Skeletal muscle tissue (tissue), 3 donors: ENCODE measurements at regions not wholly inside any gene's neighbourhood (a gene's known extent, or its start where the extent isn't known, plus 50 kb on each side); places are given as distances from the start of the nearest gene placed in this dataset.

Experiments
- H3K27ac ChIP-seq: one replicate; pipeline ENCODE4 v1.7.0; 2013; ENCODE audit warnings: mild to moderate bottlenecking, low read depth, low read length, inconsistent platforms
- H3K27me3 ChIP-seq, 3 donors: one replicate each; pipeline ENCODE4 v1.7.0; 2013; ENCODE audit warnings: low read length in 3 of 3; ENCODE audit not compliant: control insufficient read depth in 3 of 3, insufficient read depth in 3 of 3
- H3K36me3 ChIP-seq, 3 donors: one replicate each; pipeline ENCODE4 v1.7.0; 2013; ENCODE audit warnings: low read length in 3 of 3; ENCODE audit not compliant: control insufficient read depth in 3 of 3, insufficient read depth in 3 of 3
- H3K4me1 ChIP-seq, 3 donors: one replicate each; pipeline ENCODE4 v1.7.0; 2013; ENCODE audit warnings: low read length in 3 of 3, mild to moderate bottlenecking in 3 of 3; ENCODE audit not compliant: control insufficient read depth in 3 of 3, insufficient read depth in 3 of 3
- H3K4me3 ChIP-seq, 3 donors: one replicate each; pipeline ENCODE4 v1.7.0; 2013; ENCODE audit warnings: low read length in 3 of 3
- H3K9ac ChIP-seq, 3 donors: one replicate each; pipeline ENCODE4 v1.7.0; 2013; ENCODE audit warnings: low read length in 3 of 3, mild to moderate bottlenecking in 3 of 3, moderate library complexity in 2 of 3, low read depth in 1 of 3
- H3K9me3 ChIP-seq, 3 donors: one replicate each; pipeline ENCODE4 v1.7.0; 2013; ENCODE audit warnings: low read length in 3 of 3; ENCODE audit not compliant: control insufficient read depth in 3 of 3
- donor health status: Osteomylitis.

DNA sequence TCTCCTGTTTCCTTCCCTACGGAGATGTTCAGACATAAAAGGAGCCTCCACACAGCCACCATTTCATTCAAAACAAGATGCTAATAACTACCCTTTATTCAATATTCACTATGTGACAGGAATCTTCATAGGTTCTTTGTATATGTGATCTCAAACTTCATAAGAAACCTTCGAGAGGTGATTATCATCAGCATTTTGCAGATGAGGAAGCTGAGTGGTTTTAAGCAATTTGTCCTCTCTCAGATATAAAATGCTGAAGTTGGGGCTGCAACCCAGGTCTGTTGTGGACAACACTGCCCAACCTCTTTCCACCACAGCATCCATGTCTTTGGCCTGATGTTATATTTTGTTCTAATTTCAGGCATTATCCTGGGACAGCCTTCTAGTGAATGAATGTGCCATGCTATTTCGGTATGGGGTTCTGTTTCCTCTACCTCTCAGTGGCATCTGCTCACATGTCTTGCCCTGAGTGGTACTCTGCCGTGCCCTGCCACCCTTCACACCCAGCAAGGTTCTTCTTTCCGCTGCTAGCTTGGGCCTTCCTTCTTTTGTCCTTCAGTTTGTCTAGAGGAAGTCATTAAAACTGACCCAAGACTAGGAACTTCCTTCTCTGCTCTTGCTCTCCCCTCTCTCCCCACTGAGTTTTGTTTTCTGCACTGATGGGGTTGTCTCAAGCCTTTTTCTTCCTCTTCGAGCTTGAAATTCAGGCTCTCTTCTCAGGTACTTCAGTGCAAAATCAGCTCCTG lies 300.9 kb upstream of the PRDM1 start:
- H3K27me3 ChIP-seq = no peaks in the 10 kb centered on the region
- no peak overlapping the region for H3K4me3 ChIP-seq
- H3K4me1 ChIP-seq = peaks cover 0 to 11% (median 4%) of the 10 kb centered on the region in 3 donors
- no peaks in the 10 kb centered on the region for H3K9me3 ChIP-seq
- H3K9ac ChIP-seq = no peak overlapping the region
- H3K36me3 ChIP-seq = no peaks in the 10 kb centered on the region
- H3K27ac ChIP-seq = no peak overlapping the region

DNA sequence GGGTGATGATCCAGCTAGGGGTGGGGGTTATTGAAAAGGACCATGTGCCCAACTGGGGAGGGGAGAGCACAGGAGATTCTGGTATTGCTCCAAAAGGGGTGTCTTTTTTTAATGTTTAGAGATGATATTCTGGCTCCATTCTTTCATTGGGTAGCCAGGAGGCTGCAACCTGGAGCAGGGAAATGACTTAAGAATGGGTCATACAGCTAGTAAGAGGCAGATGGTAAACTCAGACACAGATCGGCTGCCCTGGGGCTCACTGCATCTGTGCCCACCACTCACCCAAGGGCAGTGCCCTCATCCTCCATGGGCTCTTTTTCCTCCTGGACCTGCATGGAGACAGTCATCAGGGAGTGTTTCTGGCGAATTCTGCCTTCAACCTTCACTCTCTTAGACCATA lies 302.0 kb upstream of the PRDM1 start:
- Histone ChIP-seq H3K27me3 (no peaks in the 10 kb centered on the region), H3K4me3 (no peak overlapping the region), H3K9ac (no peak overlapping the region), H3K4me1 (peaks cover 0 to 5% (median 4%) of the 10 kb centered on the region in 3 donors), H3K27ac (no peak overlapping the region), H3K9me3 (no peaks in the 10 kb centered on the region), H3K36me3 (no peaks in the 10 kb centered on the region)

DNA sequence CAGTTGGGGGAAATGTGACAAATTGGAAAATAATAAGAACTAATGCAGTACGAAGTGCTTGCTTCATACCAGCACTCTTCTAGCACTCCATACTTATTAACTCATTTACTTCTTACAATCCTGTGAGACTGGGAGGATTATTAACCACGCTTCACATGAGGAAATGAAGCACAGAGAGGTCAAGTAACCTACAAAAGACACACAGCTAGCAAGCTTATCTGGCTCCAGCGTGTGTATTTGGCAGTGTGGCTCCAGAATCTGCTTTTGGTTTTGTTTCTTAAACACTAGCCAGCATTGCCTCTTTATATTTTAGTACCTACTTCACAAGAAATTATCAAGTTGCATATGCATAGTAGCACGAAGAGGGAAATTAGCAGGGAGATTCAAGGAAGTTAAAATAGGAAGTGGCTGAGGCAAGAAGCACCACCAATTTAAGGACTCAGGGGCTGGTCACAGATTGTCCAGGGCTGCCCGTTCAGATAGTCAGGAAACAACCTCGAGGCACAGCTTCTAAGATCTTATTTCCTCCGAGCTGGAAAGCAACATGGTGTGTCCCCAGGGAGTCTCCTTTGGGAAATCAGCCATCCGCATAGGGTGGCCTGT lies 302.7 kb upstream of the PRDM1 start:
- Histone ChIP-seq H3K27me3 (no peaks in the 10 kb centered on the region), H3K9ac (no peak overlapping the region), H3K27ac (no peak overlapping the region), H3K36me3 (no peaks in the 10 kb centered on the region), H3K4me3 (no peak overlapping the region), H3K9me3 (no peaks in the 10 kb centered on the region), H3K4me1 (peaks cover 0 to 5% (median 4%) of the 10 kb centered on the region in 3 donors)

DNA sequence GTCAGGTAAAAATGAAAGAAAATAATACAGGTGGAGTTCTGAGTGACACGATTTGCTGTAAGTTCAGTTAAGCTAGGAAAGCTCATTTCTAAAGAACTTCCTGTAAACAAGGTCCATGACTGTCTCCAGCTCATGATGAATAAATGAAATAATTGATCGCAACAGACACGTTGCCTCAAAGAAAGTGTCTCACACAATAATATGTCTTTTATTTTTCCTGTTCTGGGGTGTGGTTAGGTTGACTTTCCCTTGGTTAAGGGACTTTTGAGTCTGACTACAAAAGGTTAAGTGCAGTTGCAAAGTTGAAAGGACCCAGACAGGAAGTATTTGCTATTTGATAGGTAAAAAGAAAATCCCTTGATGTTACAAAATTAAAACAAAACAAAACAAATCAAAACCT lies 304.2 kb upstream of the PRDM1 start:
- Histone ChIP-seq H3K36me3 (no peaks in the 10 kb centered on the region), H3K27ac (no peak overlapping the region), H3K4me1 (peaks cover 0 to 5% (median 4%) of the 10 kb centered on the region in 3 donors), H3K9ac (no peak overlapping the region), H3K9me3 (no peaks in the 10 kb centered on the region), H3K4me3 (no peak overlapping the region), H3K27me3 (no peaks in the 10 kb centered on the region)

DNA sequence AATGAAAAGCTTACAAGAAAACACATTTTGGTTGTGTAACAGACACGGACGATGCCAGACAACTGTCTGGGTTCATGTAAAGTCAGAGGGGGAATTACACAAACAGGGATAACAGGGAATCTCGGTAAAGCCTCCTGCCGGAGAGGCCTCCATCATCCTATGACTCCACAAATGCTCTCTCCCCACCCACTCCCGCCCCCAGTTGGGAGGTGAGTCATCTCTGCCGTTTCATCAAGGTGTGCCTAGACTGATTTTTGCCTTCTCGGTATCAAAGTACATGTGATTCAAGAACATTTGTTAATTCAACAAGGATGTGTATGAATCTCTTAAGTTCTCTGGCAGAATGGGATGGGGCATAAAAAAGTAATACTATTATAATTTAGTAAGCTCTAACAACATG lies 304.9 kb upstream of the PRDM1 start:
- Histone ChIP-seq H3K27ac (no peak overlapping the region), H3K4me3 (no peak overlapping the region), H3K9ac (no peak overlapping the region), H3K27me3 (no peaks in the 10 kb centered on the region), H3K36me3 (no peaks in the 10 kb centered on the region), H3K4me1 (peaks cover 0 to 5% (median 4%) of the 10 kb centered on the region in 3 donors), H3K9me3 (no peaks in the 10 kb centered on the region)

DNA sequence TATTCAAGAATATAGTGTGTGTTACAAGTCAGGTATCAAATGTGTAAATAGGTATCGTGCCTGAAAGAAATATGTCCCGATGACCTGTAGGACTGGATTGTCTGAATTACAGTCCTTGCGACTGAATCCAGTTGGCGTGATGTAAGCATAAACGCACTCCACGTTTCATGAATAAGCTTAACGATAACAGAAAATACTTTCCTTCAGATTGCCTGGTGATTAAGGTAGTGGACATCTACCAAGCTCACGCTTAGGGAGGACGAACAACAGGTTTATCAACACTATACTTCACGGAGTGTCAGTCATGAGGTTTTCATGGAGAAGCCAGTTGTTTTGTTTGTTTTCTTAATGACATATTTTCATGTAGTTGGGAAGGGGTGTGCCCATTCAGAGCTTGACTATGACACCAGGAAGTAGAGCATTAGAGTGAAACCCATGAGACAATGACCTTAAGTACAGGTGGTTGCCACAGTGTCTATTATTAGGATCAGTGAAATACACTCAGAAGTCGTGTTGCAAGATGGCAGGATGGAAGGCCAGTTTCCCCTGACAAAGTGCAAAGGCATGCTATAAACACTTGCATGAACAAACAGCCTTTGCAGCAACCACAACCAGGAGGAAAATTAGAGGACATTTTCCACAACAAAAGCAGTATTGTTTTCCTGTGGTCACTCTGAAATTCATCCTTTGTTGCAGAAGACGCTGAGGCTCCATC lies 305.8 kb upstream of the PRDM1 start:
- Histone ChIP-seq H3K27ac (no peak overlapping the region), H3K9ac (no peak overlapping the region), H3K4me3 (no peak overlapping the region), H3K27me3 (no peaks in the 10 kb centered on the region), H3K4me1 (peaks cover 0 to 5% (median 4%) of the 10 kb centered on the region in 3 donors), H3K9me3 (peaks cover 0 to 4% (median 2%) of the 10 kb centered on the region in 3 donors), H3K36me3 (no peaks in the 10 kb centered on the region)

DNA sequence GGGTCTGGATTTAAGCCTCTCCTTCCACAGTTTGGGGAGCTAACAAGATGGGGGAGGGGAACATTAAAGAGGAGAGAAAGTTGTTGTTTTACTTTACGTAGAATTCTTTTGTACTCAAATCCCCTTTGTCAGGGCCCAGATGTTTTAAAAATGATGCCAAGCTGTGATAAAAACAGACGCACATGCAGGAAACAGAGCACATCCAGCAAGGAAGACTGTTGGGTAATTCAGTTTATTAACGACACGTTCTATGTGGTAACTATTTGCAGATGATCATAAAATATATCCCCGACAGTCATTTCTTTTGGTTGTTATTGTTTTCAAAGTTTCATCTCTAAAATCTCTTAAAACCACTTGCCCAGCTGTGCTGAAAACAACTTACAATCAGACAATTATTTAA lies 307.0 kb upstream of the PRDM1 start:
- H3K4me1 ChIP-seq = peaks cover 0 to 5% (median 0%) of the 10 kb centered on the region in 3 donors
- peaks cover 0 to 4% (median 2%) of the 10 kb centered on the region in 3 donors for H3K9me3 ChIP-seq
- H3K36me3 ChIP-seq = no peaks in the 10 kb centered on the region
- no peaks in the 10 kb centered on the region for H3K27me3 ChIP-seq
- no peak overlapping the region for H3K27ac ChIP-seq
- no peak overlapping the region for H3K4me3 ChIP-seq
- no peak overlapping the region for H3K9ac ChIP-seq

DNA sequence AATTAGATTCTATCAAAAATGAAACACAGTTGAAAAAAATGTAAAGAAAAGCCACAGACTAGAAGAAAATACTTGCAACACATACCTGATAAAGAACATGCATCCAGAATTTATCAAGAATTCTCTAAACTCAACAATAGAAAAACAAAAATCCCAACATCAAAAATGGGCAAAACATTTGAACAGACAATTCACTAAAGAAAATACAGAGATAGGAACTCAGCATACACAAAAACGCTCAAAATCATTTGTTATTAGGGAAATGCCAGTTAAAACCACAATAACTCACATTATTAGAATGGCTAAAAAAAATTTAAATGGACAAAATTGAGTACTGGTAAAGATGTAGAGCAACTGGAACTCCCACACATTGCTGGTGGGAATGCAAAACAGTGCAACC lies 311.0 kb upstream of the PRDM1 start:
- Histone ChIP-seq H3K27me3 (no peaks in the 10 kb centered on the region), H3K9me3 (peaks cover 0 to 4% (median 2%) of the 10 kb centered on the region in 3 donors)

DNA sequence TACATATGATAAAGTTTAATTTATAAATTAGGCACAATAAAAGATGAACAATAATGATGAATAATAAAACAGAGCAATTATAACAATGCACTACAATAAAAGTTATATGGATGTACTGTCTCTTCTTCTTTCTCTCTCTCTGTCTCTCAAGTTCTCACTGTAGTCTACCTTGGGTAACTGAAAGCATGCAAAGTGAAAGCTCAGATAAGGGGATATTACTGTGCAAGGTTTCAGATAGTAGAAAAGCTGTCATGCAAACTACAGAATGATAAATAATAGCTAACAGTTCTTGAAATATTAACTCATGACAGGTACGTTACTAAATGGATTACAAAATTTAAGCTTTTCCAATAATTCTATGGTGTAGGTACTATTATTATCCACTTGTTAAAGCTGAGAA lies 311.9 kb upstream of the PRDM1 start:
- no peaks in the 10 kb centered on the region for H3K4me1 ChIP-seq
- H3K9me3 ChIP-seq = peaks cover 0 to 4% (median 2%) of the 10 kb centered on the region in 3 donors
- H3K27ac ChIP-seq = no peak overlapping the region
- no peaks in the 10 kb centered on the region for H3K36me3 ChIP-seq
- no peaks in the 10 kb centered on the region for H3K27me3 ChIP-seq
- H3K4me3 ChIP-seq = no peak overlapping the region
- no peak overlapping the region for H3K9ac ChIP-seq

More for the DNA sequence above, 311.0 kb upstream of the PRDM1 start:
- no peaks in the 10 kb centered on the region for H3K36me3 ChIP-seq
- H3K4me1 ChIP-seq = no peaks in the 10 kb centered on the region
- H3K9ac ChIP-seq = no peak overlapping the region
- no peak overlapping the region for H3K27ac ChIP-seq
- no peak overlapping the region for H3K4me3 ChIP-seq
